ENCODE measurements at regions not wholly inside any gene's neighbourhood (a gene's known extent, or its start where the extent isn't known, plus 50 kb on each side); places are given as distances from the start of the nearest gene placed in this dataset.

DNA sequence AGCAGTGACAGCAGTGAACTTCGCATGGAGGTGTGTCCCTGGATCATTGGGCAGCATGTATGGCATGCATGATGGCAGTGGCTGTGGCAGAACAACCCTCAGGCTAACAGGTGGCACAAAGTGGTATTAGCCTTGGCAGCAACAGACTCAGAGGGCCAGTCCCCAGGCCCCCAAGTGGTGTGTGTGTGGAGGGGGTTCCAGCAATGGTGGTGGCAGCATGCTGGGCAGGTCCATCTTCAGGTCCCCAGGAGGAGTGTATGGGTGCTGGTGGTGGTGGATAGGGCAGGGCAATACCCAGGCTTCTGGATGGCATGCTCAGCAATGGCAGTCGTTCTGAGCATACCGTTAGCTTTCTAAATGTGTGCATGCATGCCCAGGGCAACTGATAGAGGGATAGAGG is 923.7 kb downstream of the PDHA2 start:
- Histone ChIP-seq H2AFZ (ENCODE audit: low read length) (no peak overlapping the region), H3K9me2 (replicated peaks; ENCODE audit: low read depth, low read length) (no peaks in the 10 kb centered on the region), H3K4me2 (ENCODE audit: low read depth, low read length, poor library complexity, severe bottlenecking) (no peak overlapping the region), H3K9me3 (ENCODE audit: insufficient read depth, low read depth, low read length) (no peaks in the 10 kb centered on the region), H3K79me2 (ENCODE audit: insufficient read depth, low read length) (no peaks in the 10 kb centered on the region), H3K4me3 (ENCODE audit: low read length, poor library complexity, severe bottlenecking) (no peak overlapping the region), H3K36me3 (ENCODE audit: insufficient read depth, low read length) (no peaks in the 10 kb centered on the region), H3K4me1 (ENCODE audit: insufficient read depth, low read length, poor library complexity, severe bottlenecking) (no peaks in the 10 kb centered on the region), H4K20me1 (ENCODE audit: insufficient read depth, low read length, poor library complexity, severe bottlenecking) (no peaks in the 10 kb centered on the region), H3K27me3 (ENCODE audit: insufficient read depth, low read length, poor library complexity, severe bottlenecking) (no peaks in the 10 kb centered on the region), H3K9ac (ENCODE audit: low read depth, low read length, poor library complexity, severe bottlenecking) (no peak overlapping the region), H3F3A (ENCODE audit: low read depth) (no peaks in the 10 kb centered on the region)
- TF ChIP-seq, protein P1, sequence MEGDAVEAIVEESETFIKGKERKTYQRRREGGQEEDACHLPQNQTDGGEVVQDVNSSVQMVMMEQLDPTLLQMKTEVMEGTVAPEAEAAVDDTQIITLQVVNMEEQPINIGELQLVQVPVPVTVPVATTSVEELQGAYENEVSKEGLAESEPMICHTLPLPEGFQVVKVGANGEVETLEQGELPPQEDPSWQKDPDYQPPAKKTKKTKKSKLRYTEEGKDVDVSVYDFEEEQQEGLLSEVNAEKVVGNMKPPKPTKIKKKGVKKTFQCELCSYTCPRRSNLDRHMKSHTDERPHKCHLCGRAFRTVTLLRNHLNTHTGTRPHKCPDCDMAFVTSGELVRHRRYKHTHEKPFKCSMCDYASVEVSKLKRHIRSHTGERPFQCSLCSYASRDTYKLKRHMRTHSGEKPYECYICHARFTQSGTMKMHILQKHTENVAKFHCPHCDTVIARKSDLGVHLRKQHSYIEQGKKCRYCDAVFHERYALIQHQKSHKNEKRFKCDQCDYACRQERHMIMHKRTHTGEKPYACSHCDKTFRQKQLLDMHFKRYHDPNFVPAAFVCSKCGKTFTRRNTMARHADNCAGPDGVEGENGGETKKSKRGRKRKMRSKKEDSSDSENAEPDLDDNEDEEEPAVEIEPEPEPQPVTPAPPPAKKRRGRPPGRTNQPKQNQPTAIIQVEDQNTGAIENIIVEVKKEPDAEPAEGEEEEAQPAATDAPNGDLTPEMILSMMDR (conservative IDR thresholded peaks at IDR 0.05; ENCODE audit: low read length), result no peak
- no peak for TF ChIP-seq EZH2phosphoT487 (IDR thresholded peaks at IDR 0.05; ENCODE audit: borderline replicate concordance)

DNA sequence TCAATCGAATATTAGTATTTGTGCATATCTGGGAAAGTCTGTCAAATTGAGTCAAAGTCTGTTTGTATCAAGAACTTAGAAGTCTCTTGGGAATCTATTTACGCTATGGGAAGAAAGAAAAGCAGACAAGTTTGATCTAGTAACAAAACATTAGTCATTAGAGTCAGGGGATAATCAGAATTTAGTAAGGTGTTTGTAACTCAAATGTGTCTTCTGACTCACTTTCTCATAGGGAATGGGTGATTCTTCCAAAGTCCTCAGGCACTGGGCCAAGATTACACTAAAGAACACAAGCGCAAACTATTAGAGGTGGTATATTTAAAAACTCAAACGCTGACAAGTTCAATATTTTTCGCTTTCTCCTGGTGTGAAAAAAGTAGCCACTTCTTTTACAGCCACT is 926.5 kb downstream of the PDHA2 start:
- no peaks in the 10 kb centered on the region for H3F3A ChIP-seq (ENCODE audit: low read depth)
- no peaks in the 10 kb centered on the region for H3K27me3 ChIP-seq (ENCODE audit: insufficient read depth, low read length, poor library complexity, severe bottlenecking)
- no peak overlapping the region for H2AFZ ChIP-seq (ENCODE audit: low read length)
- H3K9me2 ChIP-seq (replicated peaks; ENCODE audit: low read depth, low read length), result no peaks in the 10 kb centered on the region
- H3K4me2 ChIP-seq (ENCODE audit: low read depth, low read length, poor library complexity, severe bottlenecking), result no peak overlapping the region
- TF ChIP-seq, protein P1 (conservative IDR thresholded peaks at IDR 0.05; ENCODE audit: low read length), result no peak
- TF ChIP-seq EZH2phosphoT487 (IDR thresholded peaks at IDR 0.05; ENCODE audit: borderline replicate concordance), result no peak
- H3K36me3 ChIP-seq (ENCODE audit: insufficient read depth, low read length), result no peaks in the 10 kb centered on the region
- H4K20me1 ChIP-seq (ENCODE audit: insufficient read depth, low read length, poor library complexity, severe bottlenecking), result no peaks in the 10 kb centered on the region
- H3K9me3 ChIP-seq (ENCODE audit: insufficient read depth, low read depth, low read length), result no peaks in the 10 kb centered on the region
- no peak overlapping the region for H3K4me3 ChIP-seq (ENCODE audit: low read length, poor library complexity, severe bottlenecking)
- no peaks in the 10 kb centered on the region for H3K4me1 ChIP-seq (ENCODE audit: insufficient read depth, low read length, poor library complexity, severe bottlenecking)
- H3K79me2 ChIP-seq (ENCODE audit: insufficient read depth, low read length), result no peaks in the 10 kb centered on the region
- no peak overlapping the region for H3K9ac ChIP-seq (ENCODE audit: low read depth, low read length, poor library complexity, severe bottlenecking)

DNA sequence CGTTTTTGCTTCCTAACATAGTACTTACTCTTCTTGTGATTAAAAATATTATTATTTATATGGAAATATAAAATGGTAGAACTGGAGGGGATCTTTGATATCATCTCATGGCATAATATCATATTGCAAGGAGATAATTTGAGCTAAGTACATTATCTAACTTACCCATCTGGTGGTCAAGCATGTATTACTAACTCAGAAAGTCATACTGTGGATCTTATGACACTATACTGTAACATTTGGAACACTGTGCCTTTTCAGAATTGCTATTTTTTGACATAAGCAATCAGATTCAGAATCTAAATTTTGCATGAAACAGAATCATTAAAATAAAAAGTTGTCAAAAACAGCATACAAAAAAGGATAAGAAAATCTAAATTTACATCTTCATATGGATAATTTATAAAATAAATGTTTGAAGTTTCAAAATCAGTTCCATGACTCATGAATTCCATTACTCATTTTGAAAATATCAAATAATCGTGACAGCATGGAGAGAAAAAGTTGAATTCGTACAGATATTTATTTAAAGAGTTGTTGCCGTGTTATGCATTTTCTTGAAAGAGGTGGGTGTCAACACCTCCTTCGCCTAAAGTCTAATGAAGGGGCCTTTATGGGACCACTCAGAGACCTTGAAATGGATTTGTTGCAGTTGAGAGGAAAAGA is 928.1 kb downstream of the PDHA2 start:
- no peaks in the 10 kb centered on the region for H4K20me1 ChIP-seq (ENCODE audit: insufficient read depth, low read length, poor library complexity, severe bottlenecking)
- H3K4me3 ChIP-seq (ENCODE audit: low read length, poor library complexity, severe bottlenecking), result no peak overlapping the region
- H3F3A ChIP-seq (ENCODE audit: low read depth), result no peaks in the 10 kb centered on the region
- no peak overlapping the region for H2AFZ ChIP-seq (ENCODE audit: low read length)
- no peaks in the 10 kb centered on the region for H3K36me3 ChIP-seq (ENCODE audit: insufficient read depth, low read length)
- H3K9ac ChIP-seq (ENCODE audit: low read depth, low read length, poor library complexity, severe bottlenecking), result no peak overlapping the region
- TF ChIP-seq, protein P1 (conservative IDR thresholded peaks at IDR 0.05; ENCODE audit: low read length), result no peak
- no peak for TF ChIP-seq EZH2phosphoT487 (IDR thresholded peaks at IDR 0.05; ENCODE audit: borderline replicate concordance)
- no peaks in the 10 kb centered on the region for H3K9me3 ChIP-seq (ENCODE audit: insufficient read depth, low read depth, low read length)
- H3K4me1 ChIP-seq (ENCODE audit: insufficient read depth, low read length, poor library complexity, severe bottlenecking), result no peaks in the 10 kb centered on the region
- no peaks in the 10 kb centered on the region for H3K79me2 ChIP-seq (ENCODE audit: insufficient read depth, low read length)
- H3K9me2 ChIP-seq (replicated peaks; ENCODE audit: low read depth, low read length), result no peaks in the 10 kb centered on the region
- H3K27me3 ChIP-seq (ENCODE audit: insufficient read depth, low read length, poor library complexity, severe bottlenecking), result no peaks in the 10 kb centered on the region
- H3K4me2 ChIP-seq (ENCODE audit: low read depth, low read length, poor library complexity, severe bottlenecking), result no peak overlapping the region
